ENCODE measurements at regions not wholly inside any gene's neighbourhood (a gene's known extent, or its start where the extent isn't known, plus 50 kb on each side); places are given as distances from the start of the nearest gene placed in this dataset.
A peak's percentile ranks its signal among the peaks of the same experiment; 100 is the strongest.

- Histone ChIP-seq H3K9me3 (no peaks in the 10 kb centered on the region), H3K4me3 (no peak overlapping the region), H3K27ac (no peak overlapping the region), H3K27me3 (no peaks in the 10 kb centered on the region), H3K36me3 (no peaks in the 10 kb centered on the region), H3K4me1 (peaks cover 0 to 5% (median 0%) of the 10 kb centered on the region in 4 donors)
- intact Hi-C loops (cut with DNase I; ENCODE audit: low total_unique reads) = no loop called here
- TF ChIP-seq, protein P1, sequence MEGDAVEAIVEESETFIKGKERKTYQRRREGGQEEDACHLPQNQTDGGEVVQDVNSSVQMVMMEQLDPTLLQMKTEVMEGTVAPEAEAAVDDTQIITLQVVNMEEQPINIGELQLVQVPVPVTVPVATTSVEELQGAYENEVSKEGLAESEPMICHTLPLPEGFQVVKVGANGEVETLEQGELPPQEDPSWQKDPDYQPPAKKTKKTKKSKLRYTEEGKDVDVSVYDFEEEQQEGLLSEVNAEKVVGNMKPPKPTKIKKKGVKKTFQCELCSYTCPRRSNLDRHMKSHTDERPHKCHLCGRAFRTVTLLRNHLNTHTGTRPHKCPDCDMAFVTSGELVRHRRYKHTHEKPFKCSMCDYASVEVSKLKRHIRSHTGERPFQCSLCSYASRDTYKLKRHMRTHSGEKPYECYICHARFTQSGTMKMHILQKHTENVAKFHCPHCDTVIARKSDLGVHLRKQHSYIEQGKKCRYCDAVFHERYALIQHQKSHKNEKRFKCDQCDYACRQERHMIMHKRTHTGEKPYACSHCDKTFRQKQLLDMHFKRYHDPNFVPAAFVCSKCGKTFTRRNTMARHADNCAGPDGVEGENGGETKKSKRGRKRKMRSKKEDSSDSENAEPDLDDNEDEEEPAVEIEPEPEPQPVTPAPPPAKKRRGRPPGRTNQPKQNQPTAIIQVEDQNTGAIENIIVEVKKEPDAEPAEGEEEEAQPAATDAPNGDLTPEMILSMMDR (IDR thresholded peaks at IDR 0.05) = no peak
- DNase-seq = peak; percentile 38 to 67
Observed at GRCh38 chr7:131231381-131232220, 96.1 kb upstream of the MKLN1 start.

GRCh38 chr7:131232768-131233167 lies 94.9 kb upstream of the MKLN1 start:
- no peak overlapping the region for H3K27ac ChIP-seq
- intact Hi-C loops (cut with DNase I; ENCODE audit: low total_unique reads) = no loop called here

GRCh38 chr7:131233193-131233592 lies 94.5 kb upstream of the MKLN1 start:
- H3K27ac ChIP-seq = no peak overlapping the region
- DNase-seq = peak in 1 of 2 donors; percentile 5
- H3K36me3 ChIP-seq = no peaks in the 10 kb centered on the region
- H3K9me3 ChIP-seq = no peaks in the 10 kb centered on the region
- H3K27me3 ChIP-seq = no peaks in the 10 kb centered on the region
- H3K4me3 ChIP-seq = no peak overlapping the region
- intact Hi-C loops (cut with DNase I; ENCODE audit: low total_unique reads) = no loop called here
- peaks cover 0 to 5% (median 0%) of the 10 kb centered on the region in 4 donors for H3K4me1 ChIP-seq
- TF ChIP-seq, protein P1 (IDR thresholded peaks at IDR 0.05) = no peak

More at GRCh38 chr7:131232768-131233167, 94.9 kb upstream of the MKLN1 start:
- no peaks in the 10 kb centered on the region for H3K9me3 ChIP-seq
- DNase-seq = no peak
- H3K36me3 ChIP-seq = no peaks in the 10 kb centered on the region
- no peaks in the 10 kb centered on the region for H3K27me3 ChIP-seq
- H3K4me3 ChIP-seq = no peak overlapping the region
- TF ChIP-seq, protein P1 (IDR thresholded peaks at IDR 0.05) = no peak
- H3K4me1 ChIP-seq = peaks cover 0 to 5% (median 0%) of the 10 kb centered on the region in 4 donors

GRCh38 chr7:131234719-131235488 lies 92.8 kb upstream of the MKLN1 start:
- DNase-seq = no peak
- TF ChIP-seq, protein P1 (IDR thresholded peaks at IDR 0.05) = no peak
- no peaks in the 10 kb centered on the region for H3K9me3 ChIP-seq
- no peak overlapping the region for H3K27ac ChIP-seq
- H3K27me3 ChIP-seq = no peaks in the 10 kb centered on the region
- H3K4me3 ChIP-seq = no peak overlapping the region
- intact Hi-C loops (cut with DNase I; ENCODE audit: low total_unique reads) = no loop called here
- H3K4me1 ChIP-seq = peaks cover 0 to 5% (median 0%) of the 10 kb centered on the region in 4 donors
- no peaks in the 10 kb centered on the region for H3K36me3 ChIP-seq

GRCh38 chr7:131235489-131236317 lies 92.0 kb upstream of the MKLN1 start:
- no peak overlapping the region for H3K4me3 ChIP-seq
- TF ChIP-seq, protein P1 (IDR thresholded peaks at IDR 0.05) = no peak
- peaks cover 0 to 5% (median 0%) of the 10 kb centered on the region in 4 donors for H3K4me1 ChIP-seq
- peak in 1 of 2 donors; percentile 43 for DNase-seq
- H3K9me3 ChIP-seq = no peaks in the 10 kb centered on the region
- no peaks in the 10 kb centered on the region for H3K27me3 ChIP-seq
- intact Hi-C loops (cut with DNase I; ENCODE audit: low total_unique reads) = no loop called here
- no peaks in the 10 kb centered on the region for H3K36me3 ChIP-seq
- H3K27ac ChIP-seq = no peak overlapping the region
